GM21390 (cell line): ENCODE measurements at regions not wholly inside any gene's neighbourhood (a gene's known extent, or its start where the extent isn't known, plus 50 kb on each side); places are given as distances from the start of the nearest gene placed in this dataset.

Experiments used
- ATAC-seq: cut with Tn5 transposase; IDR thresholded peaks from one replicate; pipeline ENCODE4 v1.9.1; 2021; ENCODE audit not compliant: unreplicated experiment

GRCh38 chr3:139235192-139235591 is 108.6 kb upstream of the MRPS22 start:
- ATAC-seq = no peak

GRCh38 chr3:139236336-139236735 is 107.5 kb upstream of the MRPS22 start:
- ATAC-seq = no peak

DNA sequence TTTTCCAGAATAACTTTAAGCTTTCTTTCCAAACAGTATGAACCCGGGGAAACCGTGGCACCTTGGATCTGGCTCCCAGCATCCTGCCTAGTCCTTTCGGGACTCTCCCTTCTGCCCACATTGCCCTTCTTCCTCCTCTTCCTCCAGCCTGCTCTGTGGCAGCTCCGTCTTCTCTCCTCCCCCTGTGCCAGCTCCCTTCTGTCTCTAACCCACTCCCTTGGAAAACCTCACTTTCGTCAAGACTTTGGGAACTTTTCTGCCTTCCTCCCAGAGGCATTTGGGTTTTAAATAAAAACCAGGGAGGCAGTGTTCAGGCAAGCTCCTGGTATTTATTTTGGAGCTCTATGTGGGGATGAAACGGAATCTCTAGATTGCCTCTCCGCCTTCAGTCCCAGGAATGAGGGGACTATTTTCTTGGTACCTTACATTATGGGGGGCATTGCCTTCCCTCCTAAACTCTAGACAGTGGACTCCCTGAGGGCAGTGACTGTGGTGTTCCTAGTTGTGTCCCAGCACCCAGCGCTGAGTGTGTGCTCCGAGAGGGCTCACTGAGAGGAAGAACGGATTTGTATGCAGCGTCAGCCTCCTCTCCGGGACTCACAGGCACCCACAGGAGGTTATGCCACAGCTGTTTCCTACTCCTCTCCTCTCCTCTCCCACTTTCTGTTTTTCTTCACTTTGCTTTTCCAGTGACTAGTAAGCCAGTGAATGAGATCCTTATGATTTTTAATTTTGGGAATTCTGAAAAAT is 105.4 kb upstream of the MRPS22 start:
- no peak for ATAC-seq

DNA sequence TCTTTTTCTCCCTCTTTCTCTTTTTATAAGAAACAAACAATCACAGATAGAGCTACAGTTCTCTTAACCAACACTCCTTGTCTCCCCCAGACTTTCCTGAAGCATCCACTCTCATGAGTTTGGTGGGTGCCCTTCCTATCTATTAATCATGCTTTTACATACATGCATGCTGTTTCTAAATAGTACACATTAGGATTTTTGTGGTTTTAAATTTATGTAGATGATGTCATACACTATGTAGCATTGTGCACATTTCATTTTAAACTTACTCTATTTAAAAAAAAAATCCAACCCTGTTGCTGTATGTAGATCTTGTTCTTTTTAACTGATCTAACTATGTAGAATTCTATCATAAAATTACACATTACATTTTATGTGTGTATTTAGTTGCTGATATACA is 104.3 kb upstream of the MRPS22 start:
- no peak for ATAC-seq

- no peak for ATAC-seq
Observed at GRCh38 chr3:139241783-139242182, 102.0 kb upstream of the MRPS22 start.

GRCh38 chr3:139243710-139244109 is 100.1 kb upstream of the MRPS22 start:
- ATAC-seq = no peak

DNA sequence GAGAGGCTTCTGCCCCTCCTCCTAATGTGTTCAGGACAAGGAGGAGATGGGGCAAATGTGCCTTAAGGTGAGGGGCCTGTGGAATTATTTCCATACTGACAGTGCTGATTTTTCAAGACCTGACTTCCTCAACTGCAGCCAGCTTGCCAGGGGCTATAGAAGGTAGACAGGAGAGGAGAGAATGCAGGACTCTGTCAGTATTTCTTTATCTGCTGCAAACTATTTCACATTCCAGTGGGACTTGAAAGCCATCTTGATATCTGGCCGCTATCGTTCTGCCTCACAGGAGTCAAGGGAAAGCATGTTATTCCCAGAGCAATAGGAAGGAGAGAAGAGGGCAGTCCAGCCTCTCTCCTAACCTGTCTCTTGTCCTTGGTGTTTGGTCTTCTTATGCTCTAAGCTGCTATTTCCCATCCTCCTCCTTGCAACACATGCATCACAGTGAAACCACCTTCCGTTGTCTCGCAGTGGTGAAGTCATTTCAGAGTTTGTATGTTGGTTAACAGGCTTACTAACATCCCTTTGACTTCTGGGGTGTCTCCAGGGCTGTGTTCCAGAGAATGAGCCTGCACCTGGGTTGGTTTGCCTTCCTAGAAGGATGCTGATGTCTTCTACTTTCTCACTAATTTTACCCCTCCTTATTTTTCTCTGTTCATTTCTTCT is 95.1 kb upstream of the MRPS22 start:
- ATAC-seq = no peak

DNA sequence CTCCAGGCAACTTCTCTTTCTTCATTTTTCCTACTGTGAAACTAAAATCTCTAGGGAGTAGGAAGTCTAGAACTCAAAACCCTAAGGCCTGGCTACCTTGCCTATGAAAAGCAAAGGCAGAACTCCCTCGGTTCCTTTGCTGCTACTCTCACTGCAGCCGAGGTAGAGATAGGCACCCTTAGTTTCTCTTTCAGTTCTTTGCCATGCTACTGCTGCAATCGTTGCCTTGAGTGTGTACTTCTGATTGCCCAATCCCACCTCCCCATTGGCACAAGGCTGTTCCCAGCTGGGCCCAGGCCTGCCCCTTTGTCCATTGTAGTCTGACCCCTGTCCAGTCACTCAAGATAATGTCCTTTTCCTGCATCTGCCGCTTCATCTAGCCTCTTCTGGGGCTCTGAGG is 92.3 kb upstream of the MRPS22 start:
- no peak for ATAC-seq

DNA sequence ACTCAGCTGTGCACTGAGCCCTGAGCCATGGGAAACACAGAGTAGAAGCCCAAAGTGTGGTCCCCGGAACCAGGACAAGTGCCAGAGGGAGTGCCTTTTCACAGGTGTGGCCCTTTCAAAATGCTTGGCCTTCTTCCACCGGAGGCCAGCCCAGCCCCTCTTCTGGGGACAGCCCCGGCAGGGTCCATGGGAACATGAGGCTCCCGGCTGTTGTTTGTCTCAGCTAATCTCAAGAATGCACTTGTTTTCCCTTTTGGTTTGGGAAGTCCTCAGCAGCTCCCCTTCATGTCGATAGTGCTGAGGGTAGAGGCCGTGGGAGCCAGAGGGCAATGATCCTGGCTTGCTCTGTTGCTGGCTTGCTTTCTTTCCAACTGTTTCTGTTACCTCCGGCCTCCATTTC is 91.1 kb upstream of the MRPS22 start:
- no peak for ATAC-seq

GRCh38 chr3:139258276-139258675 is 85.5 kb upstream of the MRPS22 start:
- ATAC-seq = no peak

DNA sequence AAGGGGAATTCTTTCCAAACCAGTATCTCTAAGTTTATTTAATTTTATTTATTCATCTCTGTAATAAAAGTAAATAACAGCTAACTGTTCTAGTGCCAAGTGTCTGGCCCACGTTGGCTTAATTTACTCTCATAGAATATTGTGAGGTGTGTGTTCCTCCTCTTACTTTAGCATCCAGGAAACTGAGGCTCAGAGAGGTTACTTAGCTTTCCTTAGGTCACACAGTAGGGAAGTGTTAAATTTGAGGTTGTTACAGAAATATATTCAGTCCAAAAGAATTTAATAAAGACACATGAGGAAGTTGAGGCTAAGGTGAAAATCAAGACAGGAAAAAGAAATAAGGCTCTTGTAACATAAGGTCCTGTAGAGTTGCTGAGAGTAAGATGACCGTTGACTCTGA is 84.4 kb upstream of the MRPS22 start:
- no peak for ATAC-seq

- ATAC-seq = no peak
Observed at GRCh38 chr3:139260041-139260486, 83.8 kb upstream of the MRPS22 start.

GRCh38 chr3:139260793-139261736 is 82.8 kb upstream of the MRPS22 start:
- ATAC-seq = no peak

DNA sequence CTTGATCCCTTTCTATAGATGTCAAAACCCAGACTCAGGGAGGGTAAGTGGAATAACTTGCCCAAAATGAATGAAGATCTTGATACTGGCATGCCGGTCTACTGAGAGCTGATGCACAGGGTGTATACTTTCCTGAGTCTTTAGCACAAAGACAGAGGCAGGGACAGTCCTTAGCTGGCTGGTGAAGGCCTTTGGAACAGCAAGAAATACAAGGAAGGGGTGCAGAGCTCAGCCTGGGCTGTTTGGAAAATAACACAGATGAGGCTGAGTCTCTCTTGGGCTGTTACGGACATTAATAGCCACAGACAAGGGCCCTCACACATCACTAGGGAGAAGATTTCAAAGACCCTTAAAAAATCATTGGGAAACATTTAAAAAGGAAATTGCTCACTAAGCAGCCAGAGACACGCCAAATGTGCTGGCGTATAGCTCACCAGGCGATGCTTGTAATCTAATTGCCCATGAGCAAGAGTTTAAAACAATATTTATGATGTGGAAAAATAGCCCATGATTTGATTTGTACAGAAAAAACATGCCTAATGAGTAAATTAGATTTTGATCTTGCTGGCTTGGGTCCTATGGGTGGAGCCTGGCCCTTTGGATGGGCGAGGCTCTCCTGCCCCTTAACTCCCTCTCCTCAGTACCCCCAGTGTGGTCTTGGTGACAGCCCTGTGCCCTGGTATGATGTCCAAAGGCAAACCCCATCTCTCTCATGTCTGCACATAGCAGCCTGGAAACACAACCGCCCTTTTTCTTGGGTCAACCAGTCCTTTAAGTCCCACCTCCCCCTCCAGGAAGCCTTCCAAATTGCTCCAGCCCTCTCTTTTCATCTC is 81.8 kb upstream of the MRPS22 start:
- no peak for ATAC-seq

GRCh38 chr3:139263798-139264197 is 80.0 kb upstream of the MRPS22 start:
- no peak for ATAC-seq

DNA sequence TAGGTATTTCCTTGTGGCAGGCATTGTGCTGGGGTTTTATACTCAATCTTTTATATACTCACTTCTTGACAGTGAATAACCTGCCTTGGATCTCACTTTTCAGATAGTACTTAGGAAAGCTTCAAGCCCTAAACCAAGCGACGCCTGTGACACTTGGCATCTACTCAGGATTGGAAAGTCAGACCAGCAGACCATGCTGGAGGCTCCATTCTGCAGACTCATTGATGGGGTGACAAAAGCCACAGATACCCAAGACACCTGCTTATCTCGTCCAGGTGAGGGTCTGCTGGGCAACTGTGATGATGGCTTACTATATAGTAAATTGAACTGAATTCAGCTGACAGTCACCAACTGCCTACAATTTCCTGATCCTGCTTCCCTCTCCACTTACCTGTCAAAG is 79.4 kb upstream of the MRPS22 start:
- ATAC-seq = no peak

GRCh38 chr3:139265131-139266016 is 78.4 kb upstream of the MRPS22 start:
- ATAC-seq = no peak

GRCh38 chr3:139267300-139268246 is 76.2 kb upstream of the MRPS22 start:
- no peak for ATAC-seq

DNA sequence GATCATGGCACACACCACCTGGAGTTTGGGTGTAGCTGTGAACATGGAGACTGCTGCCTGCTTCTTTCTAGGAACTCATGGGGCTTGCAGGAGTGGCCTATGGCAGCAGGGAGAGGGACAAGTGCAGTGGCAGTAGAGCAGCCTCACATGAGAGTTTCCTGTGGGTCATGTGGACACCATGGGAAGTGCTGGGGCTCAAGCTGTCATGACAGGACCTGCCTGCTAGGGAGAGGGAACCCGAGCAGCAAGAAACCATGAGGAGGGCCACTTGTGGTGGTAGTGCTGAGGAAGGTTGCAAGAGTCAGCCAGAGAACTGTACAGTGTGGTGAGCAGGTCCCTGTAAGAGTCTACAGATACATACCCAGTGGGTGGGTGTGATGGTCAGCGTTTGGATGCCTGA is 73.8 kb upstream of the MRPS22 start:
- no peak for ATAC-seq
